ENCODE measurements at regions not wholly inside any gene's neighbourhood (a gene's known extent, or its start where the extent isn't known, plus 50 kb on each side); places are given as distances from the start of the nearest gene placed in this dataset.

DNA sequence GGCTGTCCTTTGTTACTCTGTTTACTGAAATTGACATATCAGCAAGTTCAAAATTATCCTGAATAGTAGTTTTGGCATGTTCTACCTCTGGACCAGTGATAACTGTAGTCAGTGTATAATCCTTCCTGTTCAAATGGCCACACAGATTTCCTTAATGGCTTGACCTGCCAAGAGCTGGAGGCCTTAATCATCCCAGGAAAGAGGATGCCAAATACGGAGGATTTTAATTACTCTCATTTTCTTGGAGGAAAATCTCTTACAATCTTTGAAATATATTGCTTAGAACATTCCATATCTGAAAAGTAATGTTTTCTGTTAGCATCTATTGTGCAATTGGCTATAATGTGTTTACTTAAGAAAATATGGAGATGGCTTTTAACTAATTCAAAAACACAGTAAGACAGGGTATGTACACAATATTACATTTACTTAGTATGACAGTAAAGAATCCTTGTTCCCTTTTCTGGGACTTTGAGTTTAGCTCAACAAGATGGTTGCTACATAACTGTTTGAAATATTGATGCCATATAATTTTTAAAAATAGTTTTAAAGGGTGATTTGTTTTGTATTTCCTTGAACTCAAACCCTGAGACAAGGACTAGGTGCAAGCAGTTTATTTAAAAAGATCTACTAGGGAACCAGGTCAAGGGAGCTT is 68.9 kb upstream of the SELENOP start:
- no peak overlapping the region for H3K4me3 ChIP-seq (ENCODE audit: low read depth in 1 of 2, low read length in 1 of 2)
- TF ChIP-seq, protein P1, sequence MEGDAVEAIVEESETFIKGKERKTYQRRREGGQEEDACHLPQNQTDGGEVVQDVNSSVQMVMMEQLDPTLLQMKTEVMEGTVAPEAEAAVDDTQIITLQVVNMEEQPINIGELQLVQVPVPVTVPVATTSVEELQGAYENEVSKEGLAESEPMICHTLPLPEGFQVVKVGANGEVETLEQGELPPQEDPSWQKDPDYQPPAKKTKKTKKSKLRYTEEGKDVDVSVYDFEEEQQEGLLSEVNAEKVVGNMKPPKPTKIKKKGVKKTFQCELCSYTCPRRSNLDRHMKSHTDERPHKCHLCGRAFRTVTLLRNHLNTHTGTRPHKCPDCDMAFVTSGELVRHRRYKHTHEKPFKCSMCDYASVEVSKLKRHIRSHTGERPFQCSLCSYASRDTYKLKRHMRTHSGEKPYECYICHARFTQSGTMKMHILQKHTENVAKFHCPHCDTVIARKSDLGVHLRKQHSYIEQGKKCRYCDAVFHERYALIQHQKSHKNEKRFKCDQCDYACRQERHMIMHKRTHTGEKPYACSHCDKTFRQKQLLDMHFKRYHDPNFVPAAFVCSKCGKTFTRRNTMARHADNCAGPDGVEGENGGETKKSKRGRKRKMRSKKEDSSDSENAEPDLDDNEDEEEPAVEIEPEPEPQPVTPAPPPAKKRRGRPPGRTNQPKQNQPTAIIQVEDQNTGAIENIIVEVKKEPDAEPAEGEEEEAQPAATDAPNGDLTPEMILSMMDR (IDR thresholded peaks at IDR 0.05): no peak
- peaks cover 1 to 8% of the 10 kb centered on the region in 2 experiments for H3K4me1 ChIP-seq (ENCODE audit: control insufficient read depth in 1 of 2, insufficient read depth in 1 of 2, low read depth in 1 of 2, low read length in 1 of 2)
- no peaks in the 10 kb centered on the region for H3K9me3 ChIP-seq
- H3K27me3 ChIP-seq: no peaks in the 10 kb centered on the region
- H3K36me3 ChIP-seq: no peaks in the 10 kb centered on the region
- no peak overlapping the region for H3K27ac ChIP-seq

DNA sequence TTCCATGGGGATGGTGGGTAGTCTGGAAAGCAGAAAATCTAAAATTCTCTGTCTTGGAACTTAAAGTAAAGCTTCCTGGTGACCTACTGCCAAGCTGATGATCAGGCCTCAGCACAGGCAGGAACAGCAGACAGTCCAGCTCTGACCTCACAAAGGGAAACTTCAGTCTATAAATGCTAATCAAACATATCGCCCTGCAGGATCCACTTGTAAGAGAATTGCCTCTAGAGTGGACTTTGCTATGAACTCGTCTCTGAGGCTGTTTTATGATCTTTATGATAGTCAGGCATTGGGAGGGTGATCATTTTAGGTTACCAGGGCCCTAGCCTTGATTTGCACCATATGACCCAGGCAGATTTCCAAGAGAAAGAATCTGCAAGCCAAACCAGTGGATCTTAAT is 67.6 kb upstream of the SELENOP start:
- no peaks in the 10 kb centered on the region for H3K36me3 ChIP-seq
- no peak overlapping the region for H3K4me3 ChIP-seq (ENCODE audit: low read depth in 1 of 2, low read length in 1 of 2)
- no peak overlapping the region for H3K27ac ChIP-seq
- TF ChIP-seq, protein P1 (IDR thresholded peaks at IDR 0.05): no peak
- H3K27me3 ChIP-seq: no peaks in the 10 kb centered on the region
- peaks cover 3 to 11% of the 10 kb centered on the region in 2 experiments for H3K4me1 ChIP-seq (ENCODE audit: control insufficient read depth in 1 of 2, insufficient read depth in 1 of 2, low read depth in 1 of 2, low read length in 1 of 2)
- no peaks in the 10 kb centered on the region for H3K9me3 ChIP-seq

DNA sequence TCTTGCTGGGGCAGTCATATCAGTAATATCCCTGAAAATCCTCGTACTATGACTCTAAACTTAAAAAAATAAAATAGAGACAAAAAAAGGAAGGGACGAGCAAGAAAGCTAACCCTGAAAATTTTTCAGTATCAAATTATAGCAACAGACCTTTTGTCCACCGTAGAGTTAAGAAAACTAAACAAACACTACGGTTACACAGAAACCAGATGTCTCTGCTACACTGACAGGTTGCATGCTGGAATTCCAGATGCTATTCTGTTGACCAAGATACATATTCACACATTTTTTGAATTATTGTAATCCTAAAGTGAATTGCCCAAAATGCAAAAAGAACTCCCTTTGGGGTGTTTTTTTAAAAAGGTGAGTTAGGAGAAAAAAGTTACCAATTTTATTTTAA is 66.9 kb upstream of the SELENOP start:
- Histone ChIP-seq H3K27me3 (no peaks in the 10 kb centered on the region), H3K4me3 (ENCODE audit: low read depth in 1 of 2, low read length in 1 of 2) (no peak overlapping the region), H3K27ac (no peak overlapping the region), H3K4me1 (ENCODE audit: control insufficient read depth in 1 of 2, insufficient read depth in 1 of 2, low read depth in 1 of 2, low read length in 1 of 2) (peaks cover 3 to 11% of the 10 kb centered on the region in 2 experiments), H3K9me3 (no peaks in the 10 kb centered on the region), H3K36me3 (no peaks in the 10 kb centered on the region)
- TF ChIP-seq, protein P1 (IDR thresholded peaks at IDR 0.05): no peak

DNA sequence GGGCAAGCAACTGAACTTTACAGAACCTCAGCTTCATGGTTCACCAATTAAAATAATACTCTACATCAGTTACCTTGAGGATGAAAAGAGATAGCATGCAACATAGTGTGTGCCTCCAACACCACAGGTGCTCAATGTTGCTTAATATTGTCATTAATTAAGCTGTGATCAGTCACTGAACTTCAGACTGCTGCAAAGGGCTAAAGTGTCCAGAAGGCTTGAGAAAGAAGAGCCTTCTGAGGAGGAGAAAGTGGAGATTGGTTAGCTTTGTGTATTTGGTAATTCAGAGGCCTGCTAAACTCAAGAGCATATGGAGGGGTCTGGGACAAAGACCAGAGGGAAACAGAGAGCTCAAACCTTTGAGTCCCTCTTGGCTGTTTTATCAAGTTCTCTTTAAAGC is 66.3 kb upstream of the SELENOP start:
- H3K9me3 ChIP-seq: no peaks in the 10 kb centered on the region
- no peak overlapping the region for H3K27ac ChIP-seq
- H3K27me3 ChIP-seq: no peaks in the 10 kb centered on the region
- TF ChIP-seq, protein P1 (IDR thresholded peaks at IDR 0.05): no peak
- H3K4me1 ChIP-seq (ENCODE audit: control insufficient read depth in 1 of 2, insufficient read depth in 1 of 2, low read depth in 1 of 2, low read length in 1 of 2): peaks cover 3 to 11% of the 10 kb centered on the region in 2 experiments
- H3K36me3 ChIP-seq: no peaks in the 10 kb centered on the region
- no peak overlapping the region for H3K4me3 ChIP-seq (ENCODE audit: low read depth in 1 of 2, low read length in 1 of 2)

DNA sequence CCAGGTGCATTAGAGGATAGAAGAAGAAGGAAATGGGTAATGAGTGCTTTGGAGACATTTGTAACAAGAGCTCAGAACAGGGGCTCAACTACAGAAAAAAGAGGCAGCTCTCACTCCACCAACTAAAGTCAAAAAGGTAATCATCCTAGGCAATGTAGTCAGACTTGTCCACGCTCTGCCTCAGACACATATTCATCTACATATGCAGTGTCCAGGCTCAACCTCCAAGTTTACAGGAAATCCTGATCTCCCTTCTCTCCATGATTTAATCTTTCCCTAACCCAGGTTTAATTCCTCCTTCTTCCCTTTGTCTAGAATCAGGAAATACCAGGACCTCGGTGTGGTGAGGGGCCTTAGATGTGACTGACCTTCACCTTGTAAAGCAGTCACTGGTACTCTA is 65.7 kb upstream of the SELENOP start:
- Histone ChIP-seq H3K4me3 (ENCODE audit: low read depth in 1 of 2, low read length in 1 of 2) (no peak overlapping the region), H3K27me3 (no peaks in the 10 kb centered on the region), H3K36me3 (no peaks in the 10 kb centered on the region), H3K9me3 (no peaks in the 10 kb centered on the region), H3K4me1 (ENCODE audit: control insufficient read depth in 1 of 2, insufficient read depth in 1 of 2, low read depth in 1 of 2, low read length in 1 of 2) (peaks cover 3 to 11% of the 10 kb centered on the region in 2 experiments), H3K27ac (no peak overlapping the region)
- TF ChIP-seq, protein P1 (IDR thresholded peaks at IDR 0.05): no peak
